Right lobe of liver (tissue), 6 donors: ENCODE measurements at regions not wholly inside any gene's neighbourhood (a gene's known extent, or its start where the extent isn't known, plus 50 kb on each side); places are given as distances from the start of the nearest gene placed in this dataset.

ENCODE experiments used
- ATAC-seq, 4 donors: fragments of 200-7000 bp; cut with Tn5 transposase; one replicate each; pipeline ENCODE4 v1.9.1; 2020; ENCODE audit warnings: mild to moderate bottlenecking in 4 of 4, moderate library complexity in 4 of 4
- DNase-seq, 3 donors: peaks; one replicate each; pipeline ENCODE4 v3.0.0-alpha.2; 2020
- H3K27ac ChIP-seq, 3 donors: fragments of 200-600 bp; one replicate each; pipeline ENCODE4 v1.8.0; 2022
- H3K27me3 ChIP-seq, 2 donors: fragments of 200-600 bp; one replicate each; pipeline ENCODE4 v1.8.0; 2022
- H3K36me3 ChIP-seq, 4 donors: fragments of 200-600 bp; sonication (generic) in 1 of 4; one replicate each; pipeline versions ENCODE4 v1.5.1 to v1.8.0; 2017 to 2022; ENCODE audit warnings: control low read depth in 1 of 4
- H3K4me1 ChIP-seq, 4 donors: fragments of 200-600 bp; sonication (generic) in 1 of 4; one replicate each; pipeline versions ENCODE4 v1.5.1 to v1.8.0; 2017 to 2022; ENCODE audit warnings: control low read depth in 1 of 4
- H3K4me3 ChIP-seq, 3 donors: fragments of 200-600 bp; one replicate each; pipeline ENCODE4 v1.8.0; 2022
- H3K9me3 ChIP-seq, 4 donors: fragments of 200-600 bp; sonication (generic) in 1 of 4; one replicate each; pipeline versions ENCODE4 v1.5.1 to v1.8.0; 2017 to 2022; ENCODE audit warnings: control low read depth in 1 of 4
- CTCF ChIP-seq, 4 donors: fragments of 200-600 bp in 3 of 4; fragments of 450-650 bp in 1 of 4; IDR thresholded peaks; one replicate each; pipeline versions ENCODE4 v1.5.1 to v1.8.0; 2016 to 2022; ENCODE audit warnings: antibody characterized with exemption in 4 of 4, mild to moderate bottlenecking in 2 of 4
- POLR2A ChIP-seq: fragments of 450-650 bp; IDR thresholded peaks from one replicate; pipeline ENCODE4 v1.6.1; 2017; ENCODE audit warnings: antibody characterized with exemption, mild to moderate bottlenecking
- WGBS: methylation state at CpG from one replicate; pipeline ENCODE4 v1.1.6; 2018; ENCODE audit warnings: low coverage, low lambda C conversion rate; ENCODE audit not compliant: insufficient coverage; ENCODE audit errors: missing lambda C conversion rate; 5-methylcytosine and 5-hydroxymethylcytosine counted together
- intact Hi-C, 2 donors: fragments of 100-400 bp; cut with DNase I; formaldehyde crosslinking; loops; one replicate each; pipeline versions ENCODE4 v1.11.2 to v1.14.1; 2022
- donor health status: DM: no; HTN: yes; CAD: no.
- donor health status: DM: no; HTN: no; CAD: no.
- donor health status: DM: no; HTN: no; CAD: no.
- donor health status: DM: no; HTN: yes; CAD: no.
- donor health status: DM: no; HTN: yes; CAD: no.

GRCh38 chr3:94378322-94378721 is 315.5 kb downstream of the NSUN3 start:
- Histone ChIP-seq H3K4me1 (no peaks in the 10 kb centered on the region), H3K36me3 (no peaks in the 10 kb centered on the region), H3K27me3 (no peaks in the 10 kb centered on the region), H3K4me3 (no peak overlapping the region), H3K27ac (no peak overlapping the region), H3K9me3 (no peaks in the 10 kb centered on the region)
- ATAC-seq (no peak), DNase-seq (no peak)
- 62% methylated on average over 1 of the region's 1 CpG for WGBS
- TF ChIP-seq POLR2A (no peak), CTCF (IDR thresholded peaks at IDR 0.05) (no peak)
- intact Hi-C loops = no loop called here

GRCh38 chr3:94379264-94379663 is 316.4 kb downstream of the NSUN3 start:
- TF ChIP-seq POLR2A (no peak), CTCF (IDR thresholded peaks at IDR 0.05) (no peak)
- intact Hi-C loops = no loop called here
- Histone ChIP-seq H3K27me3 (no peaks in the 10 kb centered on the region), H3K36me3 (no peaks in the 10 kb centered on the region), H3K9me3 (no peaks in the 10 kb centered on the region), H3K4me3 (no peak overlapping the region), H3K27ac (no peak overlapping the region), H3K4me1 (no peaks in the 10 kb centered on the region)
- DNase-seq (no peak), ATAC-seq (no peak)
- 100% methylated on average over 2 of the region's 2 CpGs for WGBS

- ATAC-seq = no peak
- H3K4me1 ChIP-seq = no peaks in the 10 kb centered on the region
- no peak overlapping the region for H3K27ac ChIP-seq
- DNase-seq = no peak
- WGBS = 74% methylated on average over 5 of the region's 5 CpGs
- intact Hi-C loops = no loop called here
- no peak for TF ChIP-seq POLR2A
- no peak for TF ChIP-seq CTCF (IDR thresholded peaks at IDR 0.05)
- H3K9me3 ChIP-seq = no peaks in the 10 kb centered on the region
- no peak overlapping the region for H3K4me3 ChIP-seq
- H3K27me3 ChIP-seq = no peaks in the 10 kb centered on the region
- no peaks in the 10 kb centered on the region for H3K36me3 ChIP-seq
These were observed 332.0 kb downstream of the NSUN3 start for GRCh38 chr3:94394885-94395284.

DNA sequence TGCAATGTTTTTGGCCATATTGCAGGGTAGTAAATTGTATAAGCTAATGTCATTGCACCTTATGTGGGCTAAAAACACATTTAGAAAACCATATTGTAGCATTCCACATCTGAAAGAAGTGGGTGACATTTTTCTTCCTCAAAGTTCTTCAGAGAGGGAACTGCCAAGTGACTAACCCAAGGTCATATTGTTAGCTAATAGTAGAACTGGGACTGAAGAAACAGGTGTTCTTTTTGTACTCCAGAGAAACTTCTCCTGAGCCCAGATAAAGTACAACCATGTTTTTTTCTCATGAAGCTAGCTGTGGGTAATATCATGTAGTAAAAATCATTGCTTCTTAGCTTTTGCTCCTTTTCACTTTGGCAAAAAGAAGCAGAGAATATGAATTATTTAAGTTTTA is 333.0 kb downstream of the NSUN3 start:
- TF ChIP-seq POLR2A (no peak), CTCF (IDR thresholded peaks at IDR 0.05) (no peak)
- DNase-seq = no peak
- intact Hi-C loops = no loop called here
- Histone ChIP-seq H3K36me3 (no peaks in the 10 kb centered on the region), H3K9me3 (no peaks in the 10 kb centered on the region), H3K4me3 (no peak overlapping the region), H3K4me1 (no peaks in the 10 kb centered on the region), H3K27me3 (no peaks in the 10 kb centered on the region), H3K27ac (no peak overlapping the region)
- no peak for ATAC-seq

DNA sequence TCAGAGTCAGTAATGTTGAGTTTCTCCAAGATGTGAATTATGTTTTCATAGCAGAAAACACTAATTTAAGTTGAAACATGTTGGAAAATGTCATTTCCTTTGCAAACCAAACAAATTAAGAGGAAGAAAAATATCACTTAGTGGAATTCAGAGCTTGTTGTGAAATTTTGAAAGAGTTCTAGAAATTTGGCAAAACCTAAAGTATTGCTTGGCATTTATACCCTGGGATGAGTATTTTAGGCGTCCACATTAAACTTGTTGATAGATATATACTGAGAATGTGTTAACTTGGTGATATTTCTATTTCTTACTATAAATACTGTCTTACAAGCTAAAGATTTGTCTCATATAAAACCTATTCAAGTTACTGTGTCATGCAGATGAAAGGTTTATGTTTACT is 335.2 kb downstream of the NSUN3 start:
- 36% methylated on average over 1 of the region's 1 CpG for WGBS
- DNase-seq = no peak
- no peaks in the 10 kb centered on the region for H3K27me3 ChIP-seq
- H3K9me3 ChIP-seq = no peaks in the 10 kb centered on the region
- no peaks in the 10 kb centered on the region for H3K36me3 ChIP-seq
- H3K4me3 ChIP-seq = no peak overlapping the region
- no peak overlapping the region for H3K27ac ChIP-seq
- TF ChIP-seq CTCF (IDR thresholded peaks at IDR 0.05) (no peak), POLR2A (no peak)
- intact Hi-C loops = no loop called here
- H3K4me1 ChIP-seq = no peaks in the 10 kb centered on the region
- ATAC-seq = no peak
